ENCODE measurements at regions not wholly inside any gene's neighbourhood (a gene's known extent, or its start where the extent isn't known, plus 50 kb on each side); places are given as distances from the start of the nearest gene placed in this dataset.

- no peak for DNase-seq
Observed at GRCh38 chr1:184329245-184329953, 57.4 kb upstream of the C1orf21 start.

DNA sequence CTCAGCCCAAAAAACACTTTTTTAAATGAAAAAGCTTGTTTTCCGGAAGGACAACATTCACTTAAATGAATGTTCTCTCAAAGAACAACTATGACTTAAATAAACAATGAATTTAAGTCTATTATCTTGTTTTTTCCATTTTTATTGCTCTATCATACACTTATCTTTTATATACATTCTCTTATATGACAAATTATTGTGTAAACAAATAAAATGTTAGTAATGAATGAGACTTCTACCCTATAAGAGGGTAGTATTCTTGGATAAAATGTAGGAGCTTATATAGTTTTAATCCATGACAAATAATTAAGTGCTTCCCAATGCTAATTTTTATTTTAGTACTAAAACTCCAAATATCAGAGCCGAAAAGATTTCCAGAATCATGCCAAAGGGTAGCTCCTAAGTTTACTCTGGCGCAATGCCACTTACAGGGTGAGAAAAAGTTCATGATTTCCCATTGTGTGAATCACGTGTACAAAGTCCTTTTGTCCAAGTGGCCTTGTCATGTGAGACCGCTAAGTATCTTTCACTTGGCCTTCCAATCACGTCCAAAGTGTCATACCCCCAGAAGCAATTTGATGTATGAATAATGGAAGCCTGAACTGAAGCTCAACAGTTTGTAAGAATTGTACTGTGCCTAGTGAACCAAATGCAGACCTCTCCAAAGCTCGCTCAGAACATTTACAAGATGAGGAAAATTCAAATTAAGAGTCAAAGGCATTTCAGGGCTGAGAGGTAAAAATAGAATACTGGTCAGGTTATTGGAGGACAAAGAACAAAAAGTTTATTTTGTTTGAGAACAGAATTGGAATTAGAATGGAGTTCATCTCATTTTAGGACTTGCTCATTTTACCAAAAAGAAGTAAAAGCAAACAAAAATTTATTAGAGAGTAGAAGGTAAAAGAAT lies 56.6 kb upstream of the C1orf21 start:
- DNase-seq = no peak

- DNase-seq = no peak
Observed at GRCh38 chr1:184330875-184331274, 56.0 kb upstream of the C1orf21 start.

All from GDM1 (cell line).